Common myeloid progenitor, CD34-positive (primary cell): ENCODE measurements at regions not wholly inside any gene's neighbourhood (a gene's known extent, or its start where the extent isn't known, plus 50 kb on each side); places are given as distances from the start of the nearest gene placed in this dataset.

Experiments used
- CTCF ChIA-PET: fragments of 350-600 bp; sonication (Branson Sonifier 250); formaldehyde crosslinking; loops from one replicate; lab custom pipeline; 2021; ENCODE audit warnings: antibody characterized with exemption; lab: Charles Lee
- POLR2A ChIA-PET: fragments of 350-600 bp; sonication (Branson Sonifier 250); formaldehyde crosslinking; loops from one replicate; lab custom pipeline; 2021; ENCODE audit warnings: antibody characterized with exemption; lab: Charles Lee
- DNase-seq, 3 donors: peaks; one replicate each; pipeline versions ENCODE4 v3.0.0 to v3.0.0-alpha.2; 2013
- H3K27ac ChIP-seq, 2 experiments: 1 replicate in 1 of 2; 2 replicates in 1 of 2; pipeline ENCODE4 v1.7.0; 2013; ENCODE audit warnings: inconsistent platforms in 2 of 2, low read length in 2 of 2, mild to moderate bottlenecking in 2 of 2, low read depth in 1 of 2, moderate library complexity in 1 of 2; ENCODE audit not compliant: severe bottlenecking in 2 of 2, insufficient read depth in 1 of 2, poor library complexity in 1 of 2
- H3K27me3 ChIP-seq, 5 experiments: replicated peaks in 2 of 5; 1 replicate in 3 of 5; 2 replicates in 2 of 5; pipeline versions ENCODE4 v1.6.1 to v1.7.0; 2013; ENCODE audit warnings: low read length in 4 of 5, mild to moderate bottlenecking in 2 of 5, moderate library complexity in 2 of 5, inconsistent platforms in 1 of 5; ENCODE audit not compliant: insufficient read depth in 5 of 5, control insufficient read depth in 4 of 5
- H3K36me3 ChIP-seq, 4 experiments: 1 replicate in 2 of 4; 2 replicates in 2 of 4; pipeline versions ENCODE4 v1.6.1 to v1.7.0; 2013; ENCODE audit warnings: low read length in 3 of 4, control low read depth in 1 of 4, mild to moderate bottlenecking in 1 of 4; ENCODE audit not compliant: control insufficient read depth in 4 of 4, insufficient read depth in 4 of 4
- H3K4me1 ChIP-seq, 4 experiments: 1 replicate in 3 of 4; 2 replicates in 1 of 4; pipeline versions ENCODE4 v1.6.1 to v1.7.1; 2013; ENCODE audit warnings: low read length in 3 of 4, mild to moderate bottlenecking in 3 of 4, control low read depth in 1 of 4, inconsistent platforms in 1 of 4, moderate library complexity in 1 of 4; ENCODE audit not compliant: control insufficient read depth in 4 of 4, insufficient read depth in 4 of 4; ENCODE audit errors: control extremely low read depth in 1 of 4
- H3K4me3 ChIP-seq, 7 experiments: 1 replicate in 4 of 7; 2 replicates in 3 of 7; pipeline versions ENCODE4 v1.5.1 to v1.7.0; 2013; ENCODE audit warnings: mild to moderate bottlenecking in 7 of 7, low read length in 6 of 7, moderate library complexity in 6 of 7, inconsistent platforms in 2 of 7, low read depth in 2 of 7, control low read depth in 1 of 7; ENCODE audit not compliant: insufficient read depth in 4 of 7, control insufficient read depth in 1 of 7; ENCODE audit errors: extremely low read depth in 1 of 7
- H3K9me3 ChIP-seq, 5 experiments: 1 replicate in 4 of 5; 2 replicates in 1 of 5; pipeline versions ENCODE4 v1.6.1 to v1.7.1; 2013; ENCODE audit warnings: low read length in 4 of 5, mild to moderate bottlenecking in 2 of 5, inconsistent platforms in 1 of 5, low read depth in 1 of 5, moderate library complexity in 1 of 5; ENCODE audit not compliant: control insufficient read depth in 4 of 5, insufficient read depth in 2 of 5; ENCODE audit errors: control extremely low read depth in 1 of 5
- WGBS: methylation state at CpG from one replicate; pipeline ENCODE4 v1.1.5; 2013; ENCODE audit not compliant: insufficient coverage; 5-methylcytosine and 5-hydroxymethylcytosine counted together

GRCh38 chr14:22232486-22232885 is 356.5 kb downstream of the DAD1 start:
- H3K27ac ChIP-seq, result no peak overlapping the region
- CTCF ChIA-PET, result interaction anchor here (0.9 kb wide), 1 partner anchor 10 kb away, joined by 4 read pairs; no protein-coding TSS in a partner anchor
- H3K36me3 ChIP-seq, result no peaks in the 10 kb centered on the region
- H3K27me3 ChIP-seq, result no peaks in the 10 kb centered on the region
- peaks cover 0 to 6% (median 0%) of the 10 kb centered on the region in 5 experiments for H3K9me3 ChIP-seq
- no peak for DNase-seq
- POLR2A ChIA-PET, result no interaction called here
- peaks cover 23 to 42% (median 30%) of the 10 kb centered on the region in 4 experiments for H3K4me1 ChIP-seq
- H3K4me3 ChIP-seq, result no peak overlapping the region

GRCh38 chr14:22231018-22231417 is 358.0 kb downstream of the DAD1 start:
- Histone ChIP-seq H3K4me3 (no peak overlapping the region), H3K36me3 (no peaks in the 10 kb centered on the region), H3K9me3 (peaks cover 0 to 6% (median 0%) of the 10 kb centered on the region in 5 experiments), H3K27me3 (no peaks in the 10 kb centered on the region), H3K4me1 (peaks cover 32 to 55% (median 41%) of the 10 kb centered on the region in 4 experiments), H3K27ac (no peak overlapping the region)
- peak; percentile 54 to 94 (median 91) for DNase-seq
- 10% methylated on average over 1 of the region's 1 CpG for WGBS
- ChIA-PET CTCF (interaction anchor here (1.4 to 1.7 kb wide), 2 partner anchors 30 to 154 kb away, joined by 3 to 4 read pairs; no protein-coding TSS in a partner anchor), POLR2A (no interaction called here)

DNA sequence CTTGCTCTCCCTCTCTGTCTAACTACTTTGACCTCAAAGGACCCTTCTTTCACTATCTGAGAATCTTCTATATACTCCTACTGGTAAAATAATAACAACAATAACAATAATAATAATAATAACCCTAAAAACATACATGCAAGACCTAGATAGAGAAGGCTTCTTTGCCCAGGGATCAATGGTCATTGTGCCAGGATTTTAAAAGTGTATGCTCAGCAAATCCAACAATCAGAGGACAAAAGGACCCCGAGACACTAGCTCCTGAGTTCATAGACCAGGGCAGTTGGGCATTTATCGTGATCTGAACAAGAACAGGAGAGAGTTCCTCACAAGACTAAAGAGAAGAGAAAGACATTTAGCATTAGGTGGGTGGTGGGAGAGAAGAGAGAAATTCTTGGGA is 358.5 kb downstream of the DAD1 start:
- no peak overlapping the region for H3K27ac ChIP-seq
- peaks cover 33 to 58% (median 44%) of the 10 kb centered on the region in 4 experiments for H3K4me1 ChIP-seq
- no peak for DNase-seq
- no peaks in the 10 kb centered on the region for H3K36me3 ChIP-seq
- ChIA-PET CTCF (interaction anchor here (1.7 kb wide), 1 partner anchor 154 kb away, joined by 4 read pairs; no protein-coding TSS in a partner anchor), POLR2A (no interaction called here)
- H3K27me3 ChIP-seq, result no peaks in the 10 kb centered on the region
- no peak overlapping the region for H3K4me3 ChIP-seq
- H3K9me3 ChIP-seq, result peaks cover 0 to 6% (median 0%) of the 10 kb centered on the region in 5 experiments
- 100% methylated on average over 1 of the region's 2 CpGs for WGBS

- ChIA-PET POLR2A (no interaction called here), CTCF (interaction anchor here (0.7 to 5.1 kb wide), 22 partner anchors 10 to 245 kb away, joined by 3 to 52 read pairs (median 6); no protein-coding TSS in a partner anchor)
- Histone ChIP-seq H3K27ac (no peak overlapping the region), H3K4me3 (no peak overlapping the region), H3K9me3 (peaks cover 0 to 2% (median 0%) of the 10 kb centered on the region in 5 experiments), H3K27me3 (no peaks in the 10 kb centered on the region), H3K36me3 (no peaks in the 10 kb centered on the region), H3K4me1 (peaks cover 30 to 47% (median 40%) of the 10 kb centered on the region in 4 experiments)
- WGBS, result 97% methylated on average over 3 of the region's 4 CpGs
- DNase-seq, result no peak
Measured at GRCh38 chr14:22227084-22227483, 361.9 kb downstream of the DAD1 start.

GRCh38 chr14:22226381-22226780 is 362.6 kb downstream of the DAD1 start:
- POLR2A ChIA-PET, result interaction anchor here (0.6 kb wide), 1 partner anchor 39 kb away, joined by 3 read pairs; no protein-coding TSS in a partner anchor
- no peaks in the 10 kb centered on the region for H3K9me3 ChIP-seq
- H3K27ac ChIP-seq, result no peak overlapping the region
- CTCF ChIA-PET, result interaction anchor here (0.9 to 5.1 kb wide), 34 partner anchors 8 to 308 kb away, joined by 3 to 52 read pairs (median 4); no protein-coding TSS in a partner anchor
- no peaks in the 10 kb centered on the region for H3K36me3 ChIP-seq
- peak; percentile 87 to 97 (median 95) for DNase-seq
- H3K4me3 ChIP-seq, result peak overlapping the region in 1 of 7 experiments; percentile 51
- WGBS, result 0% methylated on average over 8 of the region's 8 CpGs
- peaks cover 23 to 40% (median 34%) of the 10 kb centered on the region in 4 experiments for H3K4me1 ChIP-seq
- no peaks in the 10 kb centered on the region for H3K27me3 ChIP-seq

DNA sequence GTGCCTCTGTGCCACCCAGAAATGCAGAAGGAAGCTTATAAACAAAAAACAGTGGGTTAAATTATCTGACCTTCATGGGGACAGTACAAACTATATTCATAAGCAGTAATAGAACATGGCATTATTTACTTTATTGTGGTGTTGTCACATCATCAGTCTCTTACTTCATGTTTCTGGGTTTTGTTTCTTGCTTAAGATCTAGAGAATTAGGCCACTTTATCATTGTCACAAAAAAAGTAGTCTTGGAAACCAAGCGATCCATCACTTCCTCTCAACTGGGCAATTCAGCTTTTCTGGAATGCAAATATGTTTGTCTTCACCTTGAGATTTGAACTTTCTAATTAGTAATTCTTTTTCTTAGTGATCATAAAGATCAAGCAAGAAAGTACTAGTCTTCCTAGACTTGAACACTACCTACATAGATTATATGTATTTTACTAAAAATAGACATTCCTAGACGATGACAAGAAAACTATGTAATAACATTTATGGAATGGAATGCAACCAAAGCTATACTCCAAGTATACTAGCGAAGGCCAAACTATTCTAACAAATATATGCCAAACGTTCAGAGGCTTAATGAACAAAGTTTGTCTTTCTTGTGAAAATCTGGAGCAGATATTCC is 363.4 kb downstream of the DAD1 start:
- WGBS, result 100% methylated on average over 1 of the region's 4 CpGs
- Histone ChIP-seq H3K36me3 (no peaks in the 10 kb centered on the region), H3K27me3 (no peaks in the 10 kb centered on the region), H3K4me1 (peaks cover 16 to 33% (median 27%) of the 10 kb centered on the region in 4 experiments), H3K27ac (no peak overlapping the region), H3K9me3 (no peaks in the 10 kb centered on the region), H3K4me3 (peak overlapping the region in 1 of 7 experiments; percentile 46)
- POLR2A ChIA-PET, result no interaction called here
- CTCF ChIA-PET, result interaction anchor here (0.9 to 5.1 kb wide), 27 partner anchors 8 to 308 kb away, joined by 3 to 52 read pairs (median 4); no protein-coding TSS in a partner anchor
- no peak for DNase-seq

DNA sequence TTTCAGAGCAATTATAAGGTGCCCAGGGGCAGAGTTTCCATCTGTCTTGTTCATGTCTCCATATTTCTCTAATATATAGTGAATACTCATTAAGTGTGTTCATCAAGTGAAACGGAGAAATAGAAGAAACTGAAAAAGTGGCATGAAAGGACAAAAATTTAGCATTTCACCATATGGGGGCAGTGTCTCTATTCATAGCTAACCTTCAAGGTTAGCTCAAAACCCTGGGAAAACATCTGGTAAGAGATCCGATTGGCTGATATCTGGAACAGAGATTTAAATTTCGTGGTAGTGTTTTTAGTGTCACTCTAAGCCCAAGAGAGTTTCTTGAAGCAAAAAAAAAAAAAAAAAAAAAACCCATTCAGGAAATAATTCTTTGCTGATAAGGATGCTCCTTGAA is 367.5 kb downstream of the DAD1 start:
- peaks cover 2 to 17% (median 7%) of the 10 kb centered on the region in 4 experiments for H3K4me1 ChIP-seq
- no peaks in the 10 kb centered on the region for H3K9me3 ChIP-seq
- no peak overlapping the region for H3K27ac ChIP-seq
- no CpG with 5 or more reads among the region's 3 CpGs for WGBS
- peak; percentile 56 to 80 (median 77) for DNase-seq
- no peak overlapping the region for H3K4me3 ChIP-seq
- CTCF ChIA-PET, result interaction anchor here (0.6 to 2.0 kb wide), 26 partner anchors 10 to 261 kb away, joined by 3 to 13 read pairs (median 5); no protein-coding TSS in a partner anchor
- POLR2A ChIA-PET, result no interaction called here
- H3K27me3 ChIP-seq, result no peaks in the 10 kb centered on the region
- H3K36me3 ChIP-seq, result no peaks in the 10 kb centered on the region
